ENCODE measurements at regions not wholly inside any gene's neighbourhood (a gene's known extent, or its start where the extent isn't known, plus 50 kb on each side); places are given as distances from the start of the nearest gene placed in this dataset.

- Mint-ChIP-seq H3K9me3 (ENCODE audit: low read depth) (no peaks in the 10 kb centered on the region), H3K4me3 (ENCODE audit: low read depth) (no peak overlapping the region), H3K36me3 (ENCODE audit: insufficient read depth) (no peaks in the 10 kb centered on the region), H3K27ac (no peak overlapping the region), H3K4me1 (ENCODE audit: low read depth) (no peaks in the 10 kb centered on the region), H3K27me3 (no peaks in the 10 kb centered on the region)
- no peak for TF ChIP-seq CTCF (IDR thresholded peaks at IDR 0.05; ENCODE audit: unreplicated experiment)
- DNase-seq (ENCODE audit: low spot score, unreplicated experiment), result no peak
Measured at GRCh38 chrX:34716302-34716701, 59.2 kb upstream of the TMEM47 start.

GRCh38 chrX:34734383-34734782 is 77.3 kb upstream of the TMEM47 start:
- Mint-ChIP-seq H3K4me1 (ENCODE audit: low read depth) (no peaks in the 10 kb centered on the region), H3K27me3 (no peaks in the 10 kb centered on the region), H3K36me3 (ENCODE audit: insufficient read depth) (no peaks in the 10 kb centered on the region), H3K9me3 (ENCODE audit: low read depth) (no peaks in the 10 kb centered on the region), H3K27ac (no peak overlapping the region), H3K4me3 (ENCODE audit: low read depth) (no peak overlapping the region)
- DNase-seq (ENCODE audit: low spot score, unreplicated experiment), result no peak
- TF ChIP-seq CTCF (IDR thresholded peaks at IDR 0.05; ENCODE audit: unreplicated experiment), result no peak

GRCh38 chrX:34744521-34744920 is 87.4 kb upstream of the TMEM47 start:
- DNase-seq (ENCODE audit: low spot score, unreplicated experiment), result no peak
- H3K36me3 Mint-ChIP-seq (ENCODE audit: insufficient read depth), result no peaks in the 10 kb centered on the region
- H3K27me3 Mint-ChIP-seq, result no peaks in the 10 kb centered on the region
- no peak for TF ChIP-seq CTCF (IDR thresholded peaks at IDR 0.05; ENCODE audit: unreplicated experiment)
- H3K4me1 Mint-ChIP-seq (ENCODE audit: low read depth), result no peaks in the 10 kb centered on the region
- no peak overlapping the region for H3K27ac Mint-ChIP-seq
- H3K4me3 Mint-ChIP-seq (ENCODE audit: low read depth), result no peak overlapping the region
- no peaks in the 10 kb centered on the region for H3K9me3 Mint-ChIP-seq (ENCODE audit: low read depth)

- H3K36me3 Mint-ChIP-seq (ENCODE audit: insufficient read depth), result no peaks in the 10 kb centered on the region
- no peak for TF ChIP-seq CTCF (IDR thresholded peaks at IDR 0.05; ENCODE audit: unreplicated experiment)
- H3K27ac Mint-ChIP-seq, result no peak overlapping the region
- no peak overlapping the region for H3K4me3 Mint-ChIP-seq (ENCODE audit: low read depth)
- H3K27me3 Mint-ChIP-seq, result no peaks in the 10 kb centered on the region
- H3K4me1 Mint-ChIP-seq (ENCODE audit: low read depth), result no peaks in the 10 kb centered on the region
- no peak for DNase-seq (ENCODE audit: low spot score, unreplicated experiment)
- no peaks in the 10 kb centered on the region for H3K9me3 Mint-ChIP-seq (ENCODE audit: low read depth)
Measured at GRCh38 chrX:34749896-34750295, 92.8 kb upstream of the TMEM47 start.

GRCh38 chrX:34764852-34765361 is 107.8 kb upstream of the TMEM47 start:
- no peak for DNase-seq (ENCODE audit: low spot score, unreplicated experiment)

More at GRCh38 chrX:34764852-34765361, 107.8 kb upstream of the TMEM47 start:
- Mint-ChIP-seq H3K27ac (no peak overlapping the region), H3K4me1 (ENCODE audit: low read depth) (peaks cover 3% of the 10 kb centered on the region), H3K4me3 (ENCODE audit: low read depth) (no peak overlapping the region), H3K36me3 (ENCODE audit: insufficient read depth) (no peaks in the 10 kb centered on the region), H3K9me3 (ENCODE audit: low read depth) (no peaks in the 10 kb centered on the region), H3K27me3 (no peaks in the 10 kb centered on the region)
- TF ChIP-seq CTCF (IDR thresholded peaks at IDR 0.05; ENCODE audit: unreplicated experiment), result no peak
